ENCODE measurements at regions not wholly inside any gene's neighbourhood (a gene's known extent, or its start where the extent isn't known, plus 50 kb on each side); places are given as distances from the start of the nearest gene placed in this dataset.

DNA sequence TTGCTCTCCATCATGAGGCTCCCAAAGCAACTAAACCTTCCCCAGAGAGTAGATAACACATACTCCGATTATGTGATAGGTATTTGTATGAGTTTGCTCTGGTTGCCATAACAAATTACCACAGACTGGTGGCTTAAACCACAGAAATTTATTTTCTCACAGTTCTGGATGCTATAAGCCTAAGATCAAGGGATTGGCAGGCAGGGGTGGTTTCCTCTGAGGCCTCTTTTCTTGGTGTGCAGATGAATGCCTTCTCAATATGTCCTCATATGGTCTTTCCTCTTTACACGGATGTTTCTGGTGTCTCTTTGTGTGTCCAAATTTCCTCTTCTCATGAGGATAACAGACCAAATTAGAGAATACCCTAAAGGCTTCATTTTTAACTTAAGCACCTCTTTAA lies 285.8 kb upstream of the GRIP1 start:
- no peak for DNase-seq

DNA sequence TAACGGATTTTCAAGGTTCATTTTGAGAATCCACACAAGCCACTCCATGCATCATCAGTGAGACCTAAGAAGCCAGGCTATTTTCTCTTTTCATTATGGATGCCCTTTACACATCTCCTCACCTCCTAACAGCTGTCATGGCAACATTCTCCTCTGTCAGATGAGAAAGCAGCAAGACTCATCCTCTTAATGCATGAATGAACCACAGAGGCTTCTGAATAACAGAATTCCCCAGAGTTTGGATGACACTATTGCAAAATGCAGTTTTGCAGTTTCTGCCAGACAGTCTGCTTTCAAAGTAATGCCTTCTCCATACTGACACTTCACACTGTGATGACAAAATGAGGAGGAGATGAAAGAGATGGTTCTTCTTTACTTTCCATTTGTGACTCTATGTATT lies 286.7 kb upstream of the GRIP1 start:
- no peak for DNase-seq

DNA sequence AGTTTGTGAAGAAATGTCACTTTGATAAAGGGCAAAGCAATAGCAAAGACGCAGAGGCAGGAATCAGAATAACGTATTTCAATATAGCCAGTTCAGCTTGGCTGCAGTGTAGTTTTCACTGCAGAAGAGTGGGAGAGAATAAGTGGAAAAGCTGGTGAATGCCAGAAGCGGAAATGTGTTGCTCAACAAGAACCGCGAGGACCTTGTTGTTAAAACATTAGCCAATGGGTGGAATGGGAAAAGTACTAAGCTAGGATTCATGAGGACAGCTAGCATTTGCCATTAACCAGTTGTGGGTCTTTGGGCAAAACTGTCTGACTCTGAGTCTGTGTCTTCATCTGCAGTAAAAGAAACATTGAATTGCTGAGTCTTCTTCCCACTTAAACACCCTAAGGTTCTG lies 292.9 kb upstream of the GRIP1 start:
- DNase-seq, result no peak

DNA sequence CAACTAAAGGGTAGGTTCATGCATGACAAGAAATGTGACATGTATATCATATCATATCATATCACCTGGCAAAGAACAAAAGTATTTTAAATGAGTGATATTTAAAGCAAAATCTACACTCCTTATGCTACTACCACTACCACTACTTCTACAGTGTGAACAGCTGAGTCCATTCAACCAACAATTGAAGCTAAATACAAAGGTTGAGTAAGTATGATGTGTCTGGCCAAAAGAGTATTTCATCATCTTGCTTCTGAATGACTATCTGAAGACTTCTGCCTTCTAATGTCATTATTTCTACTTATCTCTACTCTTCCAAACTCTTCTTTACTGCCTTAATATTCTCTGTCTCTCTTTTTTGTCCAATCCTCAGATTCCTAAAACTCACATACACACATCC lies 292.6 kb upstream of the CAND1 start:
- DNase-seq, result no peak

DNA sequence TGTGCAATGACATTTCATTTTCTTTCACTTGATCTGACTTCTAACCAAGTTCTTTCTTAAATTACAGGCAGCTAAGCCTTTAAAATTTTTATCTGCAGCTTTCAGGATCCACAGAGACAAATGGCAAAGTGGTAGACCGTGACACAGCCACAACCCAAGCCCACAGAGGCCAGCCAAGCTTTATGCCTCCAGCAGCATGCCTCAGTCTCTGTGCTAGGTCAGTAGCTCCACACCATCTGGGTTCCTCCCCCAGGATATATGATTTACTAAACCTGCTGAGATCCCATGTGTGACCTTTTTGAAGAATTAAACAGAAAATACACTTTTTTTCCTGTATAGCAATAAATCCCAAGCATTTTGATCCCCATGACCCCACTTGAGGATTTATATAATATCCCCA lies 290.4 kb upstream of the CAND1 start:
- DNase-seq, result no peak

DNA sequence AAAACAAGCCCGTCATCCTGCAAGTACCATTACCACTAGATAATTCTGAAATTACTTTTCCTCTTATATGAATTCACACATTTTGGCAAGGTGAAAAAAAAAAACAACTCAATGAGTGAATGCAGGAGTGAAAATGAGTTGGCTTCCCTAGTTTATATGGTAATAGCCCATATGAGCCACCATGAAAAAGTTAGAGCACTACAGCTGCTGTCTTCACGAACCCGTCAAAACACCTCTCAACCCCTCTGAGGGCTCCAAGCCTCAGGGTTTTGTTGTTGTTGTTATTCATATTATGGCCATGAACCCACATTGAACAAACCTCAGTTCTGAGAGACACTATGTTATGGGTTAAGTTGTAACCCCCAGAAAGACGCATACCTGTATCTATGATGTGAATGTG lies 289.9 kb upstream of the CAND1 start:
- no peak for DNase-seq

DNA sequence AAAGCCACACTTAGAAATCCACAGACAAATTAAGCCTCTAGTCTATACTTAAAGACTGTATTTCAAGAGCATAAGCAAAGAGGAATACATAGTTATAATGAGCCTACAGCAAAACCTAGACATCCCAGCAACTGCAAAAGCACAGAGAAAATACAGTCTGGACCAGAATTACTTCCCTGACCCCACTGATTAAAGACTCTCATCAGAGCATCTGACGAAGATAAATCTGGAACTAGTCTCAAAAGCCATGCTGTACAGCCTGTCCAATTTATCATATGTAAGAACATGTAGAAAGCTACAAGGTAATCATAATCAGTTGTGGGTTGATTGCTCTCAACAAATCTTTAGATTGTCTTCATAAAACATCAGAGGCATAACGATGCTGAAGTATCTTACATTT lies 285.1 kb upstream of the CAND1 start:
- no peak for DNase-seq

DNA sequence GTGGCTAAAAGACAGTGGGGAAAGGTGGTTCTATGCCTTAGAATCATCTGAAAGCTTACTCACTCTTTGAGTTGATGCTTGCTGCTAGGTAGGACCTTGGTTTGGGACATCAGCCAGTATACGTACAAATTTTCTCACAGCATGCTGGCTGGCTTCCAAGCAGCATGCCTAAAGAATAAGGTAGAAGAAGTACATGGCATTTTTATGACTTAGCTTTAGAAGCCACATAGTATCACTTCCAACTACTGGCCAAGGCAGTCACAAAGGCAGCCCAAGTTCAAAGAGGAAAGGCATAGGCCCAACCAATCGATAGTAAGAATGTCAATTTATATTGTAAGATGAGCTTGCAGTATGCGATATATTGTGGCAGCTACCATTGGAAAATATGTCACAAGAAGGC lies 284.2 kb upstream of the CAND1 start:
- peak in 1 of 3 experiments; percentile 19 for DNase-seq

DNA sequence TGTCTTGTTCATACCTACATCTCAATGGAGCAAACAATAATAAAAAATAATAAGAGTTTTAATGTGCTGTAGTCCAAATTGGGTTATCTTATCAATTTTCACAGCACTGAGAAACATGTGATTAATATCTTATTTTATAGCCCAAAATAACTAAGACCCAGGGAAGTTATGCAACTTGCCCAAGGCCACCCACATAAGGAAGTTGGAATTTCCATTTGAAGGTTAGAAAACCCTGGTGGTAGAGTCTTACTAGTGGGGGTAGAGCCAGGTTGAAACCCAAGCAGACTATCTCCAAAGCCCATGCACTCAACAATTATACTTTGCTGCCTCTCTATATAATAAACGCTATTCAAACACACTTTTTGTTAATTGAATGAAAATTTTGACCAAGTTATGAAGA lies 270.0 kb upstream of the CAND1 start:
- no peak for DNase-seq

DNA sequence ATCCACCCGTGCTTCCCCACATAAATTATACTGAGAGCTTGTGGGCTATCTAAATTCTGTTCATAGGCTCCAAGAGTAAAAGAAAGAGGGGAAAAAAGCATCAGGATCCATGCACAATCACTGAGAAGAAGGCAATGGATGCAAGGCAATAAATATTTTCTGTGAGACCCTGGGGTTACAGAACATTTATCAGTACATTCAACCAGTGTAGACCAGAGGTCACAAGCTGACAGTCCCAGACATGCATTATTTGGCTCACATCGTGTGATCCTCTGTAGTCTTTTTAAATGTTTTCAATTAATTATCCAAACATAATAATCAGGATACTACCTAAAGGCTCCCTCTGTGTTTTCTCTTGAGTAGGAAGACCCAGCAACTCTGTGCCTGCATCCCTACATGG lies 267.9 kb upstream of the CAND1 start:
- no peak for DNase-seq

DNA sequence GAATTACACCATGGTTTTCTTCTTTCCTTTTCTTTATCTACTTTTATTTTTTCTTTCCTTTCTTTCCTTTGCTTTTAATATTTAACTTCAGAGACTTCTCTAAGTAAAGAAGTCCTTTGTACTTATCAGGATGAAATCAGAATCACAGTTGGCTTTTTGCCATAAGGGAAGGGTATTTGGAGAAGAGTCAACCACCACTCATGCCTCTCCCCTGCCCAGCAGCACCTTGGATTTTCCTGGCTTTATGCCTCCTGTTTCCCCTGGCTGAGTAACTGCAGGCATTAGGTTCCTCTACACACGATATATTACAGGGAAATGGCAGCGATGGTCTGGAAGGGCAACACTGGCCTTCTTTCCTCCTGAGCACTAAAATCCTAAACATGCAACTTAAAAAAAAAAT lies 266.4 kb upstream of the CAND1 start:
- DNase-seq, result no peak

DNA sequence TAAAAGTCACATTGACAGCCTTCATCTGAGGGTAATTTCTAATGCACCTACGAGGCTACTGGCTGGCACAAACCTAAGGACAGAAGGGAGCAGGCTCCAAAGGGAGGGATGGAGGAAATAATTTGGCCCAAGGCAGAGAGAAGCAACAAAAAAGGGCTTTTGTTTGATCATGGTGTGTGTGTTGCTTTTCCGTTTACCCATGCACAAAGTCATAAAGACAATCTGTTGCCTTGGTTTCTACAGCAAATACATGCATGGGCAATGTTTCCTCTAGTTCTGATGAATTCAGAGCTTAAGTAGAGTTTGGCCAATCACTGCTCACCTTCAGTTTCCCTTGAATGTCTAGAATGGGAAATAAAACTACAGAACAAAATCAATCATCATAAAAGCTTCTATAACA lies 262.5 kb upstream of the CAND1 start:
- DNase-seq, result peak in 1 of 3 experiments; percentile 12

DNA sequence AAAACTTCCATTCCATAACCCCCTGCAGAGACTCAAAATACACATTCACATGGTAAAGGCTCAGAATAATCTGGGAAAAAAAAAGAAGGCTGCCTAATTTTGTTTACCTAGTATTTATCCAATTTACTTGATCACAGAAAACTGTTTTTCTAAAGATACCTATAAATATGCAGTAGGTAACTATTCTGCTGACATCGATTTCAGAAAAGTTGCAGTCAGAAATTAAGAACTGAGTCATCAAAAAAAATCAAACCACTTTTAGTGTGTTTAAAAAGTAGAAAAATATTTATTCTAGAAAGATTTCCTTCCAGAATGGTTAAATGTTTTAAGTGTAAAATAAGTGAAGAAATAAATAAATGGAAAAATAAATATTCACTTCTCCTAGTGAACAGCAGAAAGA lies 254.5 kb upstream of the CAND1 start:
- DNase-seq, result no peak

DNA sequence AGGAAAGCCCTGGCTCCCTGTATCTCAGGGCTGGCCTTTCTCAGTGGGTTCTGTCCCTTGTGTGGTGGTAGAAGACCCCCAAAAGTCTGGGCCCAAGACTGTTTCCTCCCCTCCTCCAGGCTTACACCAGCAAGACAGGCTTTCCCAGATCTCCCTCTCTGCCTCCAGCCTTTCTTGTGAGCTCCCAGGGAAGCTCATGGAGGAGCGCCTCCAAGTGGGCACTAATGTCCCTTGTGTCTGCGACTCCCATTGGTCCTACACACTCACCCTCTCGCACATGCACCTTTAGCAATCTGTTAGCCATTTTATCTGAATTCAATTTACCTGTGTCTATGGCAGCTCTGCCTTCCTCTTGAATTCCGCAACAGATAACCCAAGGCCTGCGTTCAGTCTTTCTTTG lies 251.1 kb upstream of the CAND1 start:
- DNase-seq, result no peak

DNA sequence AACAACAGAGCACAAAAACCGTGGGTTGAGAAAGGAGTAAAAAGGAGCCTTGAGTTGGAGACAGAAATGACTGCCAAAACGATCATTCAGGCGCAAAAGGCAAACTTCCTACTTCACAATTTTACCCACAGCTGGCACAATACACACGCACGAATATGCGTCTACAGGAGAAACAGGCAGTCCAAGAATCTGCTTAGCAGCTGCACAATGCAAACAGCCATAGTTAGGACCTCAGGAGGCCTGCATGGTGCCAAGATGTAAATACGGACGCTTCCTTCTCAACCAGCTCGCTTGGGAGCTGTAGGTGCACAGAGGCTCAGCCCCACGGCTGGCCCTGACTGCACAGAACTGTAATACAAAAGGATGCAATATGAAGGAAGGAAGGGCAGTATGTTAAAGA lies 250.1 kb upstream of the CAND1 start:
- DNase-seq, result peak in 1 of 3 experiments; percentile 21

DNA sequence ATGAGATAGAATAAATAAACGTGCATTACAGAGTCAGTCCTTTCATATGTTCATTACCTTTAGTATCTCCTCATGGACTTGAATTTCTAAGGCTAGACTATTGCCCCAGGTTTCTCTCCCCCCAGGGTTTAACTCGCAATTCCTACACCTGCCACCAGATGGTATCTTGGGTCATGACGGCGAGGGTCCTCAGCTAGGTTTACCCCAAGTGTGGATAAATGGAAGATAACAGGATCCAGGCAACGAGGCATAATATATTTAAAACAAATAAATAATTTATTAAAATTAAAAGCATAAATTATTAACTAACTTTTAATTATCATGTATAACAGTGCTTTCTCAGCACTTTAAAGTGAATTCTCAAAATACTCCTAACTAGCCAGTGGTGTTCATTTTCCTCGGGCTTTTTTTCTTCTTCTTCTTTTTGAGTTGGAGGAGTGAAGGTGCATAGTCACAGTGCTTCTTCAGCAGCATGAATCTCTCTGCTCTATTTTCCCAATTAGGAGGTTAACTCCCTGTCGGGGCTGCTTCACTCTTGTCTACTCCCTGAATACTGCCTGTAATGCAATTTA lies 243.5 kb upstream of the CAND1 start:
- DNase-seq, result peak; percentile 41 to 75 (median 52)

DNA sequence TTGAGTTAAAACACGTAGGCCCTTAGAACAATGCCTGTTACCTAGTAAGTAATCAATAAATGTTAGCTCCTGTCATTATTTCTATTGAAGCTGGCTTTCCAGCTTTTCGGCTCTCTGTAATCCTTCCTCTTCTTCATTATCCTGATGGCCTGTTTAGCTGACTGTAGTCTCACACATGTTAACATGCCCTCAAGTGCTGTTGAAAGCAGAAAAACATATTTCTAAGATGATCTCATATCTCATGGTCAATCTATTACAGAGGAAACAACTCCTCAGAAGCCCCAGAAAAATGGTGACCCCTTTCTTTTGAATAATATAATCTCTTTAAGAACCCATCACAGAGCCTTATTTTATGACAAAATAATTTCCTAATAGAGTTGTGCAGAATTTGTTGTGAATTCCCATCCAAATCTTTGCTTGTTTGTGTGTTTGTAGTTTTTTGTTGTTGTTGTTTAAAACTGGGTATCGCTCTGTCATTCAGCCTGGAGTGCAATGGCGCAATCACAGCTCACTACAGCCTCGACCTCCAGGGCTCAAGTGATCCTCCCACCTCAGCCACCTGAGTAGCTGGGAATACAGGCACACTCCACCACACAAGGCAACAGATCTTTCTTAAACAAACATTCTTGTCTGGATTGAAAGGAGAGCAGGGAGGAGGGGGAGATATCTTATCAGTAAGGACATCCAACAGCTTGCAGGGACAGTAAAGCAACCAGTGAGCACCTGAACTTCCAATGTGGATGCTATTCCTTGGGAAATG lies 242.5 kb upstream of the CAND1 start:
- no peak for DNase-seq

DNA sequence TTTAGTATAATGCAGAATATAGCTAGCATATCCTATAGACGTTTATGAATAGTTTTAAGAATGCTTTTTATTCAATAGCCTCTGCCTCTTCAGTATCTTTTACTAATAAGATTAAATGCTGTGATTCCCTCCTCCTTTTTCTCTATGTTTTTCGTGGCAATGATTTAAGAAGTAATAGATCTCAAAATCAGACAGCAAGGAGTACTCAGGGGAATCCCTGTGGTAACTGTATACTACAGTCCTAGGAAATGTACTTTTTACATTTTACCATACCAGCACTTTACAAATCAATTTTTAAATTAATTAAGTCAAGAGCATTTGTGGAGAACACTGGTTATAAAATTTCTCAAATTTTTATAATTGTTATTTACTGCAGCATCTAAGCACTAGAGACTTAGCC lies 240.6 kb upstream of the CAND1 start:
- no peak for DNase-seq

DNA sequence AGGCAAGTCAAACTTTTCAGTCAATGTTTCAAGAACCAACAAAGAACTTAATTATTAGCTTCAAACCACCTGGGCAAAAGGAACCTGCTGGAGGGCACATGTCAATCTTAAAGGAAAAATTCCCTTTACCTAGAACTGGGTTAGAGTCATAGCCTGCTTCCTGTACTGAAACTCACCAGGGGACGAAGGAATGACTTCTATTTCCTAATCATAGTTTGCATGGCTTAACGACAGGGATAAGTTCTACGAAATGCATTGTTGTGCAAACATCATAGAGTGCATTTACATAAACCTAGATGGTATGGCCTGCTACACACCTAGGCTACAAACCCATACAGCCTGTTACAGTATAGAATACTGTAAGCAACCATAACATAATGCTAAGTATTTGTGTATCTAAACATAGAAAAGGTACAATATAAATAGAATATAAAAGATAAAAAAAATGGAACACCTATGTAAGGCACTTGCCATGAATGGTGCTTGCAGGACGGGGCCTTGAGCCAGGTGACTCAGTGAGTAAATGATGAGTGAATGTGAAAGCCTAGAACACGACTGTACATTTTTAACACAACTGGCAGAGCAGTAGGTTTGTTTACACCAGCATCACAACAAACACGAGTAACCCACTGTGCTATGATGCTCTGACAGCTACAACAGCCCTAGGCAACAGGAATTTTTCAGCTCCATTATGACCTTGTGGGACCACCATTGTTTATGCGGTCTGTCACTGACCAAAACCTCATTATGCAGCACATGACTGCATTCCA lies 234.9 kb upstream of the CAND1 start:
- peak in 1 of 3 experiments; percentile 19 for DNase-seq

DNA sequence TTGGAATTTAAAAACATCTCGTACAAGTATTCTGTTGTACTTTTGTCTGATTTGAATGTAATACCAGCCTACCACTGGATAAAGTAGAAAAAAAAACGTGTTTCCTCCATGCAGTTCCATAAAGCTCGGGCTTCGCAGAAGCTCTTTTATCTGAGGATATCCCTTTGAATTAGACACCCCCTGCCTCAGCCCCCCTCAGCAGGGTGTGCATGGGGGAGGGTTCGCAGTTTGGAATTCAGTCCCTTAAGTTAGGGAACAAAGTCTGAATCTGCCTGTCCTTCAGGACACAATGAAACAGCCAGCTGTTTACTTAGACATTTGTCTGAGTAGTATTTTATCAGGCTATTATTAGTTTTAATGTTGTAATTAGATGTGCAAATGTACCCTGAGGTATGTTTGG lies 234.0 kb upstream of the CAND1 start:
- peak in 2 of 3 experiments; percentile 34 to 77 for DNase-seq

DNA sequence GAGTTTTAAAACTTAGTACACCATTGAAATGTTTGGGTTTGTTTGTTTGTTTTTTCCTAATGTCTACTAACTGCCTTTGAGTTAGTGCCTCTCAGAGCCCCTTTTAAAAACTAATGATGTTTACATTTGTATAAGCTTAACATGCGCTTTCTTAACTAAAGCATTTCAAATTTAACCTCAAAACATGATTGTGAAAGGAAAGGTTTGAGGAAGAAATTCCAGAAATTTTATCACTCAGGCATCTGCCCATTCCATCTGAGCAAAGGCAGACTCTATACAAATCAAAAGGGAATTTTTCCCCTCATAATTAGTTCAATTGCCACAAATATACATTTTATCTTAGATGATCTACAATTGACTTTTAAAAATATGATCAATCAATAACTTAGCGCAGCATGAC lies 230.7 kb upstream of the CAND1 start:
- DNase-seq, result no peak

DNA sequence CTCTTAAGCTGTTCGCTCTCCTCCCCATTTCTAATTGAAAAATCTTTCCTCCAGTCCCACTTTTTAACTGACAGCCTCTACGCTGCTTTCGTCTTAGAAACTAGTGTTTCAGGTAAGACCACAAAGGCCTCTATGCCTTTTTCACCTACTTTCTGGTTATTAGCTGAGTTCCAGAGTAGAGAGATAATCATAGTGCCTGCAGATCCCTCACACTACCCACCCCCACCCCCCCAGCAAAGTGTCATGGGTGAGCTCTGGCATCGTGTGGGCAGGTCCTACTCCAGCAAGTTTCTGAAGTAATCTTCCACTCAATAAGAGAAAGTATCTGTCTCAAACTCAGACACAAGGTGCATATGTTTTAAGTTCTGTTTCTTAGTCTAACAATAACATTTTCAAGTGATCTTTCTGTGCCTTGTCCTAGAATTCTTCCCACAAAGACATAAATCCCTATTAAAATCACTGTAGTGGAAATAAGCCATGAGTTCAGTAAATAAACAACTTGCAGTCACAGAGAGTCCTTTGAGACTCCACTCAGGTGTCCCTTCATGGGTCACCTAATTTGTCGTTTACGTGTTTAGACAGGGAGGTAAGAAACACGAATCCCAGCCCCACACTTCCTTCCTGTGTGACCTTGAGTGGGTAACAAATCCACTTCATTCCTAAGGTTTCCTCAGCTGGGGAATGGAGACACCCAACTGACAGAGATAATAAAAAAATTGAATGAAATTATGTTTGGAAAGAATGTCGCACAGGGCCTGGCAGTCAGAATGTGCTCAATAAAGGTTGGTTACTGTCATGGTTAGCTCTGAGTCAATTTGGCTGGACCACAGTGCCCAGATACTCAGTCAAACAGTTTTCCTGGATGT lies 228.9 kb upstream of the CAND1 start:
- DNase-seq, result no peak

DNA sequence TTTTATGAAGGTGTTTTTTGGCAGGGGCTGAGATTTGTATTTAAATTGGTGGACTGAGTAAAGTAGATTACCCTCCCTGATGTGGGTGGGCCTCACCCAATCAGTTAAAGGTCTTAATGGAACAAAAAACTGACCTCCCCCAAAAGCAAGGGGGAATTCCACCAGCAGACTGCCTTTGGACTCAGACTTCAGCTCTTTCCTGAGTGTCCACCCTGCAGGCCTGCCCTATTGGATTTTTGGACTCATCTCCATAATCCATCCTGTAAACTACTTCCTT lies 228.4 kb upstream of the CAND1 start:
- no peak for DNase-seq

Data from NCI-H1417 (cell line).